Stomach (tissue), 4 donors: ENCODE measurements at regions not wholly inside any gene's neighbourhood (a gene's known extent, or its start where the extent isn't known, plus 50 kb on each side); places are given as distances from the start of the nearest gene placed in this dataset.

Source experiments
- CTCF ChIP-seq, 7 experiments: fragments of 450-650 bp in 4 of 7; fragments of 200-600 bp in 3 of 7; sonication (generic) in 3 of 7; IDR thresholded peaks; one replicate each; pipeline ENCODE4 v1.5.1; 2016 to 2019; ENCODE audit warnings: antibody characterized with exemption in 7 of 7, control low read depth in 2 of 7, mild to moderate bottlenecking in 1 of 7
- POLR2AphosphoS5 ChIP-seq, 3 donors: sonication (generic); formaldehyde crosslinking; IDR thresholded peaks; one replicate each; pipeline ENCODE4 v1.6.1; 2016; ENCODE audit warnings: antibody characterized with exemption in 3 of 3

- no peak for TF ChIP-seq CTCF (IDR thresholded peaks at IDR 0.05)
- no peak for TF ChIP-seq POLR2AphosphoS5 (IDR thresholded peaks at IDR 0.05)
Measured at GRCh38 chr5:68389618-68390017, 174.1 kb downstream of the PIK3R1 start.
